K562 (cell line): ENCODE measurements at regions not wholly inside any gene's neighbourhood (a gene's known extent, or its start where the extent isn't known, plus 50 kb on each side); places are given as distances from the start of the nearest gene placed in this dataset.

Experiments used
- ATAC-seq: fragments of 200-7000 bp; cut with Tn5 transposase; 3 replicates; pipeline ENCODE4 v1.9.1; 2020; ENCODE audit warnings: moderate library complexity
- BruUV-seq: library from RNA; stranded (reverse); fragments of 400-500 nt; replicated peaks from 2 replicates; lab custom pipeline; 2021; lab: Mats Ljungman, UMichigan
- CTCF ChIA-PET: fragments of 300-600 bp; formaldehyde crosslinking; extraction: SDS; loops from one replicate; lab custom pipeline; 2021; ENCODE audit warnings: low intra/inter-chr PET ratio; lab: Yijun Ruan, JAX
- POLR2A ChIA-PET: fragments of 300-600, 350-650 bp; sonication (Branson Sonifier 250); formaldehyde crosslinking; extraction: SDS; loops from one replicate; lab custom pipeline; 2021; ENCODE audit warnings: antibody characterized with exemption, inconsistent platforms; lab: Yijun Ruan, JAX
- DNase-seq, 4 experiments: peaks; one replicate each; pipeline versions ENCODE4 v3.0.0 to v3.0.0-alpha.2; 2011 to 2018; ENCODE audit warnings: low spot score in 3 of 4, mixed read lengths in 3 of 4; ENCODE audit errors: extremely low read depth in 1 of 4
- FAIRE-seq: peaks from 2 replicates; lab custom pipeline; 2011; peaks lifted over from hg19 to GRCh38; lab: Jason Lieb, UNC
- H2AFZ ChIP-seq: 2 replicates; pipeline ENCODE4 v1.6.0; 2011; ENCODE audit warnings: low read depth, low read length, control low read depth, inconsistent platforms
- H3K27ac ChIP-seq: fragments of 200-600 bp; 3 replicates; pipeline ENCODE4 v1.8.0; 2011; ENCODE audit warnings: low read depth, mild to moderate bottlenecking, control low read depth, inconsistent platforms, low read length, moderate library complexity, mixed read lengths; ENCODE audit errors: extremely low read depth
- H3K27me3 ChIP-seq, 2 experiments: fragments of 300-600 bp in 1 of 2; 2 replicates in 1 of 2; 3 replicates in 1 of 2; pipeline versions ENCODE4 v1.6.0 to v1.8.0; 2011; ENCODE audit warnings: inconsistent platforms in 2 of 2, low read length in 2 of 2, mild to moderate bottlenecking in 1 of 2, mixed read lengths in 1 of 2, moderate library complexity in 1 of 2; ENCODE audit not compliant: control insufficient read depth in 2 of 2, insufficient read depth in 2 of 2
- H3K36me3 ChIP-seq: fragments of 300-600 bp; 3 replicates; pipeline ENCODE4 v1.8.0; 2011; ENCODE audit warnings: mild to moderate bottlenecking, low read length, inconsistent platforms; ENCODE audit not compliant: control insufficient read depth, insufficient read depth
- H3K4me1 ChIP-seq, 2 experiments: fragments of 200-600 bp in 1 of 2; replicated peaks in 1 of 2; 2 replicates in 1 of 2; 3 replicates in 1 of 2; pipeline versions ENCODE4 v1.5.1 to v1.8.0; 2011; ENCODE audit warnings: inconsistent platforms in 2 of 2, low read length in 2 of 2, mild to moderate bottlenecking in 1 of 2, mixed read lengths in 1 of 2, moderate library complexity in 1 of 2; ENCODE audit not compliant: control insufficient read depth in 2 of 2, insufficient read depth in 2 of 2
- H3K4me2 ChIP-seq: 2 replicates; pipeline ENCODE4 v1.6.1; 2011; ENCODE audit warnings: low read length, control low read depth, inconsistent platforms, mixed read lengths; ENCODE audit not compliant: insufficient read depth
- H3K4me3 ChIP-seq: fragments of 200-600 bp; sonication (generic), shearing (Covaris generic); 2 replicates; pipeline ENCODE4 v1.5.1; 2016; ENCODE audit warnings: control low read depth, inconsistent platforms
- H3K79me2 ChIP-seq: fragments of 200-600 bp; 3 replicates; pipeline ENCODE4 v1.8.0; 2011; ENCODE audit warnings: low read length, inconsistent platforms; ENCODE audit not compliant: control insufficient read depth, insufficient read depth
- H3K9ac ChIP-seq, 2 experiments: 2 replicates each; pipeline versions ENCODE4 v1.6.0 to v1.6.1; 2011; ENCODE audit warnings: low read depth in 2 of 2, low read length in 2 of 2, control low read depth in 1 of 2, inconsistent platforms in 1 of 2, mild to moderate bottlenecking in 1 of 2, mixed read lengths in 1 of 2; ENCODE audit not compliant: insufficient read depth in 1 of 2
- H3K9me1 ChIP-seq: one replicate; pipeline ENCODE4 v1.6.0; 2011; ENCODE audit warnings: inconsistent platforms, mild to moderate bottlenecking, low read length, moderate library complexity; ENCODE audit not compliant: control insufficient read depth, insufficient read depth
- H3K9me3 ChIP-seq: replicated peaks from 2 replicates; pipeline ENCODE4 v1.5.1; 2011; ENCODE audit warnings: low read depth, low read length, inconsistent platforms; ENCODE audit not compliant: control insufficient read depth, insufficient read depth
- H4K20me1 ChIP-seq: replicated peaks from 2 replicates; pipeline ENCODE4 v1.6.1; 2011; ENCODE audit warnings: low read length, inconsistent platforms, mixed read lengths; ENCODE audit not compliant: control insufficient read depth, insufficient read depth
- ADNP ChIP-seq: fragments of 200-800 bp; sonication (Bioruptor generic); IDR thresholded peaks from 2 replicates; pipeline ENCODE4 v1.6.1; 2016; ENCODE audit warnings: missing genetic modification characterization, missing compliant biosample characterization
- ARHGAP35 ChIP-seq: fragments of 450-650 bp; IDR thresholded peaks from 2 replicates; pipeline ENCODE4 v1.6.1; 2018; ENCODE audit not compliant: partially characterized antibody
- BRD9 ChIP-seq: fragments of 450-650 bp; IDR thresholded peaks from 2 replicates; pipeline ENCODE4 v1.6.1; 2018; ENCODE audit warnings: low read depth; ENCODE audit not compliant: partially characterized antibody
- CCNT2 ChIP-seq: IDR thresholded peaks from 2 replicates; pipeline ENCODE4 v1.6.1; 2011; ENCODE audit warnings: borderline replicate concordance, low read depth, mild to moderate bottlenecking, moderate library complexity, mixed read lengths, low read length; ENCODE audit not compliant: insufficient read length; ENCODE audit errors: extremely low read depth
- CXXC5 ChIP-seq: fragments of 250-450 bp; sonication (Bioruptor Pico); IDR thresholded peaks from 2 replicates; pipeline ENCODE4 v1.8.0; 2022; ENCODE audit warnings: inconsistent platforms, mild to moderate bottlenecking, moderate library complexity
- DNMT1 ChIP-seq: fragments of 450-650 bp; IDR thresholded peaks from 2 replicates; pipeline ENCODE4 v1.6.1; 2016; ENCODE audit warnings: antibody characterized with exemption, mild to moderate bottlenecking
- ESRRB ChIP-seq: fragments of 250-450 bp; sonication (Bioruptor Pico); IDR thresholded peaks from 2 replicates; pipeline ENCODE4 v1.5.0; 2020; ENCODE audit warnings: mild to moderate bottlenecking, moderate library complexity, borderline replicate concordance
- HES1 ChIP-seq: fragments of 450-650 bp; IDR thresholded peaks from 2 replicates; pipeline ENCODE4 v1.6.1; 2016; ENCODE audit warnings: low read depth, mild to moderate bottlenecking, moderate library complexity
- MCM7 ChIP-seq, 2 experiments: fragments of 450-650 bp; IDR thresholded peaks; 2 replicates each; pipeline ENCODE4 v1.6.1; 2016 to 2018
- PTBP1 ChIP-seq: fragments of 200-400 bp; formaldehyde crosslinking; IDR thresholded peaks from 2 replicates; pipeline ENCODE4 v1.6.1; 2017; ENCODE audit warnings: low read depth, low read length
- RBM25 ChIP-seq: fragments of 200-400 bp; formaldehyde crosslinking; IDR thresholded peaks from 2 replicates; pipeline ENCODE4 v1.6.1; 2018; ENCODE audit warnings: low read length, low read depth, moderate library complexity; ENCODE audit not compliant: severe bottlenecking
- RHOXF2B ChIP-seq: fragments of 250-450 bp; sonication (Bioruptor Pico); conservative IDR thresholded peaks from 2 replicates; pipeline ENCODE4 v1.5.1; 2021
- SAFB ChIP-seq: fragments of 200-400 bp; formaldehyde crosslinking; IDR thresholded peaks from 2 replicates; pipeline ENCODE4 v1.6.1; 2017; ENCODE audit warnings: low read depth, low read length, borderline replicate concordance
- ZBTB2 ChIP-seq: fragments of 450-650 bp; IDR thresholded peaks from 2 replicates; pipeline ENCODE4 v1.6.1; 2016; ENCODE audit warnings: antibody characterized with exemption
- ZNF146 ChIP-seq: IDR thresholded peaks from one replicate; pipeline ENCODE4 v1.6.1; 2018; ENCODE audit warnings: missing compliant biosample characterization; ENCODE audit not compliant: unreplicated experiment
- ZNF408 ChIP-seq: fragments of 250-450 bp; sonication (Bioruptor Pico); IDR thresholded peaks from 2 replicates; pipeline ENCODE4 v1.4.0; 2020; ENCODE audit warnings: low read depth, mild to moderate bottlenecking, moderate library complexity
- WGBS: fragments of 100-300 bp; shearing (Covaris generic); methylation state at CpG from one replicate; pipeline ENCODE4 v1.1.6; 2016; ENCODE audit warnings: low coverage, mixed read lengths; ENCODE audit not compliant: insufficient coverage; ENCODE audit errors: missing lambda C conversion rate; 5-methylcytosine and 5-hydroxymethylcytosine counted together
- in situ Hi-C: fragments of 300-500 bp; cut with MboI; formaldehyde crosslinking; loops from 4 replicates; pipeline ENCODE4 v1.15.0; 2018; ENCODE audit warnings: inconsistent platforms, mixed read lengths
- intact Hi-C: fragments of 100-400 bp; cut with micrococcal nuclease; formaldehyde crosslinking; loops from 2 replicates; pipeline ENCODE4 v1.14.2; 2022

GRCh38 chr1:14482784-14483450, 115.6 kb upstream of the KAZN start:
- DNase-seq (no peak), ATAC-seq (no peak), FAIRE-seq (no peak)
- in situ Hi-C loops (no loop called here), intact Hi-C loops (no loop called here)
- Histone ChIP-seq H3K79me2 (no peaks in the 10 kb centered on the region; the same call in 2 of the 3 replicates), H3K27me3 (0 out of 5 replicates have a peak, but pooled peaks cover 0 to 2% of the 10 kb centered on the region in 2 experiments), H3K4me2 (no peak overlapping the region), H3K9me1 (peaks cover 3% of the 10 kb centered on the region), H3K9ac (no peak overlapping the region), H3K4me3 (no peak overlapping the region), H3K9me3 (no peaks in the 10 kb centered on the region), H3K27ac (no peak overlapping the region), H3K4me1 (peaks cover 7 to 17% of the 10 kb centered on the region in 2 experiments), H4K20me1 (no peaks in the 10 kb centered on the region), H3K36me3 (no peaks in the 10 kb centered on the region), H2AFZ (no peak overlapping the region)
- TF ChIP-seq MCM7 (IDR thresholded peaks at IDR 0.05), result no peak
- TF ChIP-seq SAFB, result no peak
- no peak for TF ChIP-seq DNMT1
- TF ChIP-seq ESRRB (CRISPR knock-in tag), result no peak
- TF ChIP-seq ZNF146 (CRISPR knock-in tag), result no peak
- no peak for TF ChIP-seq CXXC5 (CRISPR knock-in tag)
- TF ChIP-seq ARHGAP35, result no peak
- no peak for TF ChIP-seq HES1
- TF ChIP-seq BRD9, result no peak
- TF ChIP-seq ADNP (tag), result peak; percentile 60; the same call in 1 of the 2 replicates
- no peak for TF ChIP-seq ZNF408
- TF ChIP-seq PTBP1, result no peak
- TF ChIP-seq RHOXF2B (CRISPR knock-in tag), result no peak
- peak; percentile 83 for TF ChIP-seq RBM25
- TF ChIP-seq ZBTB2, result no peak
- no peak for TF ChIP-seq CCNT2
- CTCF ChIA-PET, result no interaction called here
- POLR2A ChIA-PET, result no interaction called here
- no TSS peak for BruUV-seq
- WGBS, result 28% methylated on average over 7 of the region's 7 CpGs
